22Rv1 (cell line): ENCODE measurements at regions not wholly inside any gene's neighbourhood (a gene's known extent, or its start where the extent isn't known, plus 50 kb on each side); places are given as distances from the start of the nearest gene placed in this dataset.

ENCODE experiments used
- ZFX ChIP-seq: fragments of 450-650 bp; IDR thresholded peaks from 2 replicates; pipeline ENCODE4 v1.6.1; 2017; ENCODE audit warnings: antibody characterized with exemption, borderline replicate concordance
- TF ChIP-seq, protein P1 (sequence below): fragments of 450-650 bp; IDR thresholded peaks from 2 replicates; pipeline ENCODE4 v1.5.1; 2017; ENCODE audit warnings: mild to moderate bottlenecking

DNA sequence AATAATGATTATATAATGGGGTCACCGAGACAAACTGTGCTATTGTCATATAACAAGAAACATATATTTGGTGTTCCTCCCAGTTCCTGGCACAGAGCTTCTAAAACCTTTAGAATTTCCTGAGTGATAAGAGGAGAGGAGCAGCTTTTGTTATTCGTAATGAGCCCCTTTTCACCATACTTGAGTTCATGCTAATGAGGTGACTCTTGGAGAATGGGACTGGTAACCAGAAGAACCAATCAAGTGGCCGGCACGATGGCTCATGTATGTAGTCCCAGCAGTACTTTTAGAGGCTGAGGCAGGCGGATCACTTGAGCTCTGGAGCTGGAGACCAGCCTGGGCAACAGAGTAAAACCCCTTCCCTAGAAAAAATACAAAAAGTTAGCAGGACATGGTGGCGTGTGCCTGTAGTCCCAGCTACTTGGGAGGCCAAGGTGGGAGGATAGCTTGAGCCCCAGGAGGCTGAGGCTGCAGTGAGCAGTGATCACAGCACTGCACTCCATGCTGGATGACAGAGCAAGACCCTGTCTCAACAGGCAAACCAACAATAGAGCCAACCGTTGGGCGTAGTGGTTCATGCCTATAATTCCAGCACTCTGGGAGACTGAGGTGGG, 62.7 kb upstream of the FTH1 start:
- TF ChIP-seq, protein P1, sequence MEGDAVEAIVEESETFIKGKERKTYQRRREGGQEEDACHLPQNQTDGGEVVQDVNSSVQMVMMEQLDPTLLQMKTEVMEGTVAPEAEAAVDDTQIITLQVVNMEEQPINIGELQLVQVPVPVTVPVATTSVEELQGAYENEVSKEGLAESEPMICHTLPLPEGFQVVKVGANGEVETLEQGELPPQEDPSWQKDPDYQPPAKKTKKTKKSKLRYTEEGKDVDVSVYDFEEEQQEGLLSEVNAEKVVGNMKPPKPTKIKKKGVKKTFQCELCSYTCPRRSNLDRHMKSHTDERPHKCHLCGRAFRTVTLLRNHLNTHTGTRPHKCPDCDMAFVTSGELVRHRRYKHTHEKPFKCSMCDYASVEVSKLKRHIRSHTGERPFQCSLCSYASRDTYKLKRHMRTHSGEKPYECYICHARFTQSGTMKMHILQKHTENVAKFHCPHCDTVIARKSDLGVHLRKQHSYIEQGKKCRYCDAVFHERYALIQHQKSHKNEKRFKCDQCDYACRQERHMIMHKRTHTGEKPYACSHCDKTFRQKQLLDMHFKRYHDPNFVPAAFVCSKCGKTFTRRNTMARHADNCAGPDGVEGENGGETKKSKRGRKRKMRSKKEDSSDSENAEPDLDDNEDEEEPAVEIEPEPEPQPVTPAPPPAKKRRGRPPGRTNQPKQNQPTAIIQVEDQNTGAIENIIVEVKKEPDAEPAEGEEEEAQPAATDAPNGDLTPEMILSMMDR: no peak
- TF ChIP-seq ZFX: no peak
